ENCODE measurements at regions not wholly inside any gene's neighbourhood (a gene's known extent, or its start where the extent isn't known, plus 50 kb on each side); places are given as distances from the start of the nearest gene placed in this dataset.

DNA sequence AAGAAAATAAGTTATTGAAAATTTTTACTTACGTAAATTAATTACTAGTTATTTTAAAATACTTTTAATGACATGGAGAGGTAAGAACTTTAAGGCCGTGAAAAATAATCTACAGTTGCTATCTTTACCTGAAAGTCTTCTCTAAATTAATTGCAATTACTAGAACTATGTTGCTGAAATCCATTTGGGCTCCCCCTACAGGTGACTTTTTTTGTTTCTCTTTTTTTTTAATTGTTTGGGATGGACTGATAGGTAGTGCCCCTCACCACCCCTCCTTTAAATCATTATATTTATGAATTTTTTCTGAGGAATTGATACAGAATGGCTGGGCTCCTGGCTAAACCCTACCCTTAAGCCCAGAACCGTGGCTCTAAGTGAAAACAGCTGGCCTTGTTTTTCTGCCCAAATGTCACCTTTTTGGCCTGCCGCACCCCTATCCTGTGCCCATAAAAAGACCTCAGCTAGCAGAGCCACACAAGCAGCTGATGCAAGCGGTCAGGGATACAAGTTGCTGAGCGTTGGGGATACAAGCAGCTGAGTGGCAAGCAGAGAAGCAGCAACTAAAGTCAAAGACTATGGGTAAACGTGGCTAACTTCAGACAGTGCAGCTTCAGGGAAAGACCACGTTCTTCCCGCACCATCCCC is 315.2 kb upstream of the ACO1 start (continued):
- TF ChIP-seq ZNF514 (tag by site-specific recombination; IDR thresholded peaks at IDR 0.05) (no peak), ZNF549 (tag by site-specific recombination; IDR thresholded peaks at IDR 0.05) (no peak)

DNA sequence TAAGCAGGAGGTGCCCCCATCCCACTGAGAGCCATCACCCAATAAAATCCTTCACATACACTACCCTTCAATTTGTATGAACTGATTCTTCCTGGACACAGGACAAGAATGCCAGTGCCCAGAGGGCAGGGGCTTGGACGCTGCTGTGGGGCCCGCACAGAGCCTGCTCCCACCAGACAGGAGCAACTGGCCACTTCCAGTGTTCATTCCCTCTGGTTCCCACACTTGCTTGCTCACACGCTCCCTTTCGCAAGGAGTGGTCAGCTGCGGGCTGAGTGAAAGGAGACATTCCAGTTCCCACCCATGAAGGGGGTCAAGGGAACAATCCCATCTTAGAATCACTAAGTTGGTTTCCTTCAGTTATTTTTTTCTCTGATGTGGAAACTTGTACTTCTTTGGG is 314.5 kb upstream of the ACO1 start:
- no peak overlapping the region for H3K4me3 ChIP-seq (ENCODE audit: low read depth, low read length)
- CTCF ChIA-PET: interaction anchor here (0.5 to 1.8 kb wide), 9 partner anchors 9 to 805 kb away, joined by 3 to 10 read pairs (median 3); no protein-coding TSS in a partner anchor

DNA sequence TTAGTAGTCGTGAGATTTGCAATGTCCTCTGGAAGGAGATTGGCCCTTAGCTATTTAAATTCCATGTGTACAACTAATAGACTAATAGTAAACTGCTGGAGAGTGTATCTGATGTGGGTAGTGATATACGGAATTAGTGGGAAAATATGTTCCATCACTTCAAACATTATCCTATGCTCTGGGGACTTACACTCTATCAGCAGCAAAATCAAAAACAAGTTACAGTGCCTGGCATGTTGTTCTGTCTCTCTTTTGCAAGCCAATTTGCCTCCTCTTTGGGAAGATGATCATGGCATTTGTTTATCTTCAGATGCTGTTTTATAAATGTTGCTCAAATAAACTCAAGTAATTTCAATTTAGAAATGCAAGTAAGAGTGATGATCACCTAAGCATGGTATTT is 311.9 kb upstream of the ACO1 start:
- TF ChIP-seq ZNF76 (tag by site-specific recombination; IDR thresholded peaks at IDR 0.05; ENCODE audit: borderline replicate concordance, low read depth) (no peak), ZNF560 (tag by site-specific recombination; IDR thresholded peaks at IDR 0.05; ENCODE audit: borderline replicate concordance) (no peak)
- Histone ChIP-seq H3K4me1 (ENCODE audit: control insufficient read depth, insufficient read depth, low read length) (no peaks in the 10 kb centered on the region), H3K4me3 (ENCODE audit: low read depth, low read length) (no peak overlapping the region), H3K27ac (ENCODE audit: extremely low read depth, low read depth, low read length) (no peak overlapping the region), H3K36me3 (ENCODE audit: control insufficient read depth in 2 of 2, insufficient read depth in 1 of 2, low read length in 2 of 2) (no peaks in the 10 kb centered on the region), H3K9me3 (ENCODE audit: control insufficient read depth, insufficient read depth, low read depth, low read length) (no peaks in the 10 kb centered on the region)
- ChIA-PET CTCF (no interaction called here), POLR2A (no interaction called here)

More for the DNA sequence above, 314.5 kb upstream of the ACO1 start:
- Histone ChIP-seq H3K36me3 (ENCODE audit: control insufficient read depth in 2 of 2, insufficient read depth in 1 of 2, low read length in 2 of 2) (no peaks in the 10 kb centered on the region), H3K9me3 (ENCODE audit: control insufficient read depth, insufficient read depth, low read depth, low read length) (no peaks in the 10 kb centered on the region), H3K27ac (ENCODE audit: extremely low read depth, low read depth, low read length) (no peak overlapping the region), H3K4me1 (ENCODE audit: control insufficient read depth, insufficient read depth, low read length) (no peaks in the 10 kb centered on the region)
- POLR2A ChIA-PET: no interaction called here
- no peak for TF ChIP-seq ZNF10 (tag by site-specific recombination; IDR thresholded peaks at IDR 0.05)
- no peak for TF ChIP-seq ZNF394 (tag by site-specific recombination; IDR thresholded peaks at IDR 0.05; ENCODE audit: borderline replicate concordance)
- TF ChIP-seq, protein P1, sequence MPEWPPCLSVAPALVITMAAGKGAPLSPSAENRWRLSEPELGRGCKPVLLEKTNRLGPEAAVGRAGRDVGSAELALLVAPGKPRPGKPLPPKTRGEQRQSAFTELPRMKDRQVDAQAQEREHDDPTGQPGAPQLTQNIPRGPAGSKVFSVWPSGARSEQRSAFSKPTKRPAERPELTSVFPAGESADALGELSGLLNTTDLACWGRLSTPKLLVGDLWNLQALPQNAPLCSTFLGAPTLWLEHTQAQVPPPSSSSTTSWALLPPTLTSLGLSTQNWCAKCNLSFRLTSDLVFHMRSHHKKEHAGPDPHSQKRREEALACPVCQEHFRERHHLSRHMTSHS (tag by site-specific recombination; IDR thresholded peaks at IDR 0.05): no peak
- TF ChIP-seq, protein P2, sequence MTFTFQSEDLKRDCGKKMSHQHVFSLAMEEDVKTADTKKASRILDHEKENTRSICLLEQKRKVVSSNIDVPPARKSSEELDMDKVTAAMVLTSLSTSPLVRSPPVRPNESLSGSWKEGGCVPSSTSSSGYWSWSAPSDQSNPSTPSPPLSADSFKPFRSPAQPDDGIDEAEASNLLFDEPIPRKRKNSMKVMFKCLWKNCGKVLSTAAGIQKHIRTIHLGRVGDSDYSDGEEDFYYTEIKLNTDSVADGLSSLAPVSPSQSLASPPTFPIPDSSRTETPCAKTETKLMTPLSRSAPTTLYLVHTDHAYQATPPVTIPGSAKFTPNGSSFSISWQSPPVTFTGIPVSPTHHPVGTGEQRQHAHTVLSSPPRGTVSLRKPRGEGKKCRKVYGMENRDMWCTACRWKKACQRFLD (tag by site-specific recombination; IDR thresholded peaks at IDR 0.05): no peak
- no peak for TF ChIP-seq ZNF624 (tag by site-specific recombination; IDR thresholded peaks at IDR 0.05)
- TF ChIP-seq, protein P3, sequence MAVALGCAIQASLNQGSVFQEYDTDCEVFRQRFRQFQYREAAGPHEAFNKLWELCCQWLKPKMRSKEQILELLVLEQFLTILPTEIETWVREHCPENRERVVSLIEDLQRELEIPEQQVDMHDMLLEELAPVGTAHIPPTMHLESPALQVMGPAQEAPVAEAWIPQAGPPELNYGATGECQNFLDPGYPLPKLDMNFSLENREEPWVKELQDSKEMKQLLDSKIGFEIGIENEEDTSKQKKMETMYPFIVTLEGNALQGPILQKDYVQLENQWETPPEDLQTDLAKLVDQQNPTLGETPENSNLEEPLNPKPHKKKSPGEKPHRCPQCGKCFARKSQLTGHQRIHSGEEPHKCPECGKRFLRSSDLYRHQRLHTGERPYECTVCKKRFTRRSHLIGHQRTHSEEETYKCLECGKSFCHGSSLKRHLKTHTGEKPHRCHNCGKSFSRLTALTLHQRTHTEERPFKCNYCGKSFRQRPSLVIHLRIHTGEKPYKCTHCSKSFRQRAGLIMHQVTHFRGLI (tag by site-specific recombination; IDR thresholded peaks at IDR 0.05): no peak
- TF ChIP-seq KLF10 (tag by site-specific recombination; IDR thresholded peaks at IDR 0.05): no peak
- TF ChIP-seq ZNF292 (tag by site-specific recombination; IDR thresholded peaks at IDR 0.05; ENCODE audit: borderline replicate concordance, low read depth): no peak

DNA sequence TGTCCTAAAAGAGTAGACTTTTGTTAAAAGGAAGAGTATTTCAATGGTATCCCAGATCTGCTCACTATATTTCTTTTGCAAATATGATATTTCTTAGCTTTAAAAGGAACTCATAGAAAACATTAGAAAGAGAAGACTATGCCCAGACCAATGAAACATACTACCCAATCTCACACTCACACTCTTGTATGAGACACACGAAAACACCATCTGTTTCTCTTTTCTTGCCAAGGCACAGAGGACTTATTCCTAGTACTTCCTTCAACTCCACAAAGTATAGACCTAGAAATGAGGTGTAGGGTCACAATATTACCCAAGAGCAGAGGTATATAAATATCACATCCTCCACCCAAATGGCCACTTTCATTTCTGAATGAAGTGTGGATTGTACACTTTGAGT is 292.4 kb upstream of the ACO1 start:
- ChIA-PET POLR2A (no interaction called here), CTCF (no interaction called here)
- no peak overlapping the region for H3K27ac ChIP-seq (ENCODE audit: extremely low read depth, low read depth, low read length)
- H3K36me3 ChIP-seq (ENCODE audit: control insufficient read depth in 2 of 2, insufficient read depth in 1 of 2, low read length in 2 of 2): no peaks in the 10 kb centered on the region
- TF ChIP-seq BCL11B (tag by site-specific recombination; IDR thresholded peaks at IDR 0.05; ENCODE audit: low read depth) (no peak), ZBTB21 (tag by site-specific recombination; IDR thresholded peaks at IDR 0.05) (no peak), ZNF548 (tag by site-specific recombination; IDR thresholded peaks at IDR 0.05) (no peak)
- no peaks in the 10 kb centered on the region for H3K4me1 ChIP-seq (ENCODE audit: control insufficient read depth, insufficient read depth, low read length)
- no peak overlapping the region for H3K4me3 ChIP-seq (ENCODE audit: low read depth, low read length)
- no peaks in the 10 kb centered on the region for H3K9me3 ChIP-seq (ENCODE audit: control insufficient read depth, insufficient read depth, low read depth, low read length)

Data from HEK293 (cell line).